HEK293T (cell line): ENCODE measurements at regions not wholly inside any gene's neighbourhood (a gene's known extent, or its start where the extent isn't known, plus 50 kb on each side); places are given as distances from the start of the nearest gene placed in this dataset.

ENCODE experiments used
- FOXM1 ChIP-seq: fragments of 450-650 bp; IDR thresholded peaks from 2 replicates; pipeline ENCODE4 v1.6.1; 2017; ENCODE audit warnings: mild to moderate bottlenecking, borderline replicate concordance
- LEF1 ChIP-seq: fragments of 450-650 bp; IDR thresholded peaks from 2 replicates; pipeline ENCODE4 v1.6.1; 2017; ENCODE audit warnings: mild to moderate bottlenecking, borderline replicate concordance
- NFRKB ChIP-seq: fragments of 450-650 bp; IDR thresholded peaks from 2 replicates; pipeline ENCODE4 v1.6.1; 2016; ENCODE audit warnings: mild to moderate bottlenecking, moderate library complexity
- ZNF384 ChIP-seq: fragments of 450-650 bp; IDR thresholded peaks from 2 replicates; pipeline ENCODE4 v1.6.1; 2016

- TF ChIP-seq ZNF384 (no peak), FOXM1 (no peak), NFRKB (no peak), LEF1 (no peak)
Observed at GRCh38 chr4:58767598-58767997, 1657.4 kb upstream of the IGFBP7 start.
